Astrocyte (in vitro differentiated cells and primary cell): ENCODE measurements at regions not wholly inside any gene's neighbourhood (a gene's known extent, or its start where the extent isn't known, plus 50 kb on each side); places are given as distances from the start of the nearest gene placed in this dataset.

ENCODE experiments used
- DNase-seq: peaks from one replicate; pipeline ENCODE4 v3.0.0-alpha.2; 2010; ENCODE audit warnings: low read depth
- FAIRE-seq: peaks from 2 replicates; lab custom pipeline; 2011; peaks lifted over from hg19 to GRCh38; lab: Jason Lieb, UNC
- H2AFZ ChIP-seq: 2 replicates; pipeline ENCODE4 v1.6.0; 2012; ENCODE audit warnings: low read depth, low read length, inconsistent platforms
- H3K27ac ChIP-seq: 2 replicates; pipeline ENCODE4 v1.5.1; 2011; ENCODE audit warnings: low read depth, low read length, inconsistent platforms
- H3K27me3 ChIP-seq: 2 replicates; pipeline ENCODE4 v1.6.0; 2011; ENCODE audit warnings: low read length, inconsistent platforms; ENCODE audit not compliant: insufficient read depth
- H3K36me3 ChIP-seq: 2 replicates; pipeline ENCODE4 v1.5.1; 2011; ENCODE audit warnings: low read length, inconsistent platforms; ENCODE audit not compliant: insufficient read depth
- H3K4me1 ChIP-seq: 2 replicates; pipeline ENCODE4 v1.5.1; 2011; ENCODE audit warnings: low read length, inconsistent platforms; ENCODE audit not compliant: insufficient read depth
- H3K4me2 ChIP-seq: 2 replicates; pipeline ENCODE4 v1.6.0; 2012; ENCODE audit warnings: low read length, inconsistent platforms
- H3K4me3 ChIP-seq: 2 replicates; pipeline ENCODE4 v1.5.1; 2011; ENCODE audit warnings: low read depth, mild to moderate bottlenecking, low read length, inconsistent platforms; ENCODE audit not compliant: insufficient read depth
- H3K79me2 ChIP-seq: 2 replicates; pipeline ENCODE4 v1.6.0; 2012; ENCODE audit warnings: mild to moderate bottlenecking, low read length, inconsistent platforms; ENCODE audit not compliant: insufficient read depth
- H3K9ac ChIP-seq: 2 replicates; pipeline ENCODE4 v1.6.0; 2012; ENCODE audit warnings: mild to moderate bottlenecking, low read length, inconsistent platforms
- H3K9me3 ChIP-seq: 2 replicates; pipeline ENCODE4 v1.5.1; 2012; ENCODE audit warnings: low read depth, mild to moderate bottlenecking, low read length, inconsistent platforms; ENCODE audit not compliant: insufficient read depth
- H4K20me1 ChIP-seq: 2 replicates; pipeline ENCODE4 v1.6.0; 2012; ENCODE audit warnings: low read length, inconsistent platforms; ENCODE audit not compliant: insufficient read depth
- H3K27ac Mint-ChIP-seq: one replicate; pipeline ENCODE4 v1.8.0; 2021; ENCODE audit warnings: mild to moderate bottlenecking, mixed read lengths; ENCODE audit not compliant: unreplicated experiment
- H3K27me3 Mint-ChIP-seq: one replicate; pipeline ENCODE4 v1.8.0; 2021; ENCODE audit warnings: low read depth, mixed read lengths; ENCODE audit not compliant: unreplicated experiment
- H3K36me3 Mint-ChIP-seq: one replicate; pipeline ENCODE4 v1.8.0; 2021; ENCODE audit warnings: low read depth, mixed read lengths; ENCODE audit not compliant: unreplicated experiment
- H3K4me1 Mint-ChIP-seq: one replicate; pipeline ENCODE4 v1.8.0; 2021; ENCODE audit warnings: low read depth, mixed read lengths; ENCODE audit not compliant: unreplicated experiment
- H3K4me3 Mint-ChIP-seq: one replicate; pipeline ENCODE4 v1.8.0; 2021; ENCODE audit warnings: mild to moderate bottlenecking, moderate library complexity, mixed read lengths; ENCODE audit not compliant: unreplicated experiment
- H3K9me3 Mint-ChIP-seq: one replicate; pipeline ENCODE4 v1.8.0; 2021; ENCODE audit warnings: mild to moderate bottlenecking, mixed read lengths; ENCODE audit not compliant: unreplicated experiment
- CTCF ChIP-seq: IDR thresholded peaks from 2 replicates; pipeline ENCODE4 v1.5.1; 2011; ENCODE audit warnings: low read depth, mild to moderate bottlenecking, inconsistent platforms, low read length, moderate library complexity; ENCODE audit not compliant: insufficient read depth
- EZH2 ChIP-seq: IDR thresholded peaks from 2 replicates; pipeline ENCODE4 v1.6.1; 2012; ENCODE audit warnings: mild to moderate bottlenecking, low read length, inconsistent platforms; ENCODE audit not compliant: insufficient read depth

- peaks cover 3% of the 10 kb centered on the region for H3K27me3 Mint-ChIP-seq
- H3K27ac Mint-ChIP-seq = no peak overlapping the region
- DNase-seq = no peak
- Histone ChIP-seq H3K9ac (no peak overlapping the region), H4K20me1 (no peaks in the 10 kb centered on the region), H2AFZ (no peak overlapping the region), H3K79me2 (no peaks in the 10 kb centered on the region), H3K4me1 (peaks cover 12% of the 10 kb centered on the region), H3K27ac (no peak overlapping the region), H3K4me2 (no peak overlapping the region), H3K9me3 (no peaks in the 10 kb centered on the region), H3K36me3 (no peaks in the 10 kb centered on the region), H3K4me3 (no peak overlapping the region), H3K27me3 (no peaks in the 10 kb centered on the region)
- no peak for FAIRE-seq
- peaks cover 34% of the 10 kb centered on the region for H3K4me1 Mint-ChIP-seq
- no peak overlapping the region for H3K4me3 Mint-ChIP-seq
- no peaks in the 10 kb centered on the region for H3K9me3 Mint-ChIP-seq
- H3K36me3 Mint-ChIP-seq = no peaks in the 10 kb centered on the region
- no peak for TF ChIP-seq EZH2
Observed at GRCh38 chr16:79899716-79900115, 299.2 kb upstream of the MAF start.

GRCh38 chr16:79899316-79899715 is 298.8 kb upstream of the MAF start:
- TF ChIP-seq EZH2 (no peak), CTCF (no peak)
- H3K4me1 ChIP-seq = peaks cover 12% of the 10 kb centered on the region
- no peak overlapping the region for H3K9ac ChIP-seq
- no peak for FAIRE-seq
- Mint-ChIP-seq H3K9me3 (no peaks in the 10 kb centered on the region), H3K27ac (no peak overlapping the region), H3K4me1 (peaks cover 34% of the 10 kb centered on the region), H3K27me3 (peaks cover 3% of the 10 kb centered on the region), H3K4me3 (no peak overlapping the region), H3K36me3 (no peaks in the 10 kb centered on the region)
- no peak for DNase-seq
- H3K27ac ChIP-seq = no peak overlapping the region
- H3K4me2 ChIP-seq = no peak overlapping the region
- no peaks in the 10 kb centered on the region for H3K79me2 ChIP-seq
- H3K27me3 ChIP-seq = no peaks in the 10 kb centered on the region
- no peaks in the 10 kb centered on the region for H3K36me3 ChIP-seq
- H2AFZ ChIP-seq = no peak overlapping the region
- no peaks in the 10 kb centered on the region for H3K9me3 ChIP-seq
- no peak overlapping the region for H3K4me3 ChIP-seq
- H4K20me1 ChIP-seq = no peaks in the 10 kb centered on the region

GRCh38 chr16:79898703-79899102 is 298.2 kb upstream of the MAF start:
- Mint-ChIP-seq H3K4me3 (no peak overlapping the region), H3K36me3 (no peaks in the 10 kb centered on the region), H3K9me3 (no peaks in the 10 kb centered on the region), H3K27me3 (peaks cover 3% of the 10 kb centered on the region), H3K27ac (no peak overlapping the region), H3K4me1 (peaks cover 34% of the 10 kb centered on the region)
- H3K27me3 ChIP-seq = no peaks in the 10 kb centered on the region
- H3K36me3 ChIP-seq = no peaks in the 10 kb centered on the region
- no peak overlapping the region for H3K4me3 ChIP-seq
- no peaks in the 10 kb centered on the region for H3K9me3 ChIP-seq
- no peaks in the 10 kb centered on the region for H3K79me2 ChIP-seq
- no peak overlapping the region for H3K27ac ChIP-seq
- peaks cover 12% of the 10 kb centered on the region for H3K4me1 ChIP-seq
- TF ChIP-seq EZH2 (no peak), CTCF (no peak)
- no peak overlapping the region for H3K9ac ChIP-seq
- H3K4me2 ChIP-seq = no peak overlapping the region
- DNase-seq (no peak), FAIRE-seq (no peak)
- no peaks in the 10 kb centered on the region for H4K20me1 ChIP-seq
- H2AFZ ChIP-seq = no peak overlapping the region
